Astrocyte (in vitro differentiated cells and primary cell): ENCODE measurements at regions not wholly inside any gene's neighbourhood (a gene's known extent, or its start where the extent isn't known, plus 50 kb on each side); places are given as distances from the start of the nearest gene placed in this dataset.

Experiments used
- EZH2 ChIP-seq: IDR thresholded peaks from 2 replicates; pipeline ENCODE4 v1.6.1; 2012; ENCODE audit warnings: mild to moderate bottlenecking, low read length, inconsistent platforms; ENCODE audit not compliant: insufficient read depth
- TF ChIP-seq, protein P1 (sequence below): IDR thresholded peaks from 2 replicates; pipeline ENCODE4 v1.5.1; 2011; ENCODE audit warnings: low read depth, mild to moderate bottlenecking, inconsistent platforms, low read length, moderate library complexity; ENCODE audit not compliant: insufficient read depth

DNA sequence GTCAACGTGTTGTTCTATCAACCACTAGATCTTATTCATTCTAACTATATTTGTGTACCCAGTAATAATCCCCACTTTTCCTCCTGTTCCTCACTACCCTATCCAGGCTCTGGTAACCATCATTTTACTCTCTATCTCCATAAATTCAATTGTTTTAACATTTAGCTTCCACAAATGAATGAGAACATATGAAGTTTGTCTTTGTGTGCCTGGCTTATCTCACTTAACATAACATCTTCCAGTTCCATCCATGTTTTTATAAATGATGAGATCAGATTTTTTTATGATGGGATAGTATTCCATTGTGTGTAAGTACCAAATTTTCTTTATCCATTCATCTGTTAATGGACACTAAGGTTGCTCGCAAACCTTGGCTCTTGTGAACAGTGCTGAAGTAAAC is 59.9 kb upstream of the IBSP start:
- TF ChIP-seq, protein P1, sequence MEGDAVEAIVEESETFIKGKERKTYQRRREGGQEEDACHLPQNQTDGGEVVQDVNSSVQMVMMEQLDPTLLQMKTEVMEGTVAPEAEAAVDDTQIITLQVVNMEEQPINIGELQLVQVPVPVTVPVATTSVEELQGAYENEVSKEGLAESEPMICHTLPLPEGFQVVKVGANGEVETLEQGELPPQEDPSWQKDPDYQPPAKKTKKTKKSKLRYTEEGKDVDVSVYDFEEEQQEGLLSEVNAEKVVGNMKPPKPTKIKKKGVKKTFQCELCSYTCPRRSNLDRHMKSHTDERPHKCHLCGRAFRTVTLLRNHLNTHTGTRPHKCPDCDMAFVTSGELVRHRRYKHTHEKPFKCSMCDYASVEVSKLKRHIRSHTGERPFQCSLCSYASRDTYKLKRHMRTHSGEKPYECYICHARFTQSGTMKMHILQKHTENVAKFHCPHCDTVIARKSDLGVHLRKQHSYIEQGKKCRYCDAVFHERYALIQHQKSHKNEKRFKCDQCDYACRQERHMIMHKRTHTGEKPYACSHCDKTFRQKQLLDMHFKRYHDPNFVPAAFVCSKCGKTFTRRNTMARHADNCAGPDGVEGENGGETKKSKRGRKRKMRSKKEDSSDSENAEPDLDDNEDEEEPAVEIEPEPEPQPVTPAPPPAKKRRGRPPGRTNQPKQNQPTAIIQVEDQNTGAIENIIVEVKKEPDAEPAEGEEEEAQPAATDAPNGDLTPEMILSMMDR, result no peak
- TF ChIP-seq EZH2, result no peak
